NCI-H2196 (cell line): ENCODE measurements at regions not wholly inside any gene's neighbourhood (a gene's known extent, or its start where the extent isn't known, plus 50 kb on each side); places are given as distances from the start of the nearest gene placed in this dataset.

ENCODE experiments used
- DNase-seq: peaks from one replicate; lab custom pipeline; 2025; ENCODE audit not compliant: unreplicated experiment; lab: John Stamatoyannopoulos, UW

DNA sequence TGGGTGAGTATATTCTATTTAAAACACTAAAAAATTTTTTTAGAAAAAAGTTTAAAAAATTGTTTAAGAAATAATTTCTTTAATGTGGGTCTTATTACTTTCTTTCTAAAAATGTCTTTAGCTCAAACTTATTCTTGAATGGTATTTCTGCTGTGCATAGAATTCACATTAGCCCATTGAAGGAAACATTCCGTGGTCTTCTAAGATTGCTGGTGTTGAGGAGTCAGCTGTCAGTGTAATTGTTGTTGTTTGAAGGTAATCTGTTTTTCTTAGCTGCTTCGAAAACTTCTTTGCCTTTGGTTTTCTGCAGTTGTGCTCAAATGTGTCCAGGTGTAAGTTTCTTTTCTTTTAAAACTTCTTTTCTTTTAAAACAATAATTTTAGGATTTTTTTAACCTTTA is 85.4 kb upstream of the KLF12 start:
- DNase-seq, result no peak

DNA sequence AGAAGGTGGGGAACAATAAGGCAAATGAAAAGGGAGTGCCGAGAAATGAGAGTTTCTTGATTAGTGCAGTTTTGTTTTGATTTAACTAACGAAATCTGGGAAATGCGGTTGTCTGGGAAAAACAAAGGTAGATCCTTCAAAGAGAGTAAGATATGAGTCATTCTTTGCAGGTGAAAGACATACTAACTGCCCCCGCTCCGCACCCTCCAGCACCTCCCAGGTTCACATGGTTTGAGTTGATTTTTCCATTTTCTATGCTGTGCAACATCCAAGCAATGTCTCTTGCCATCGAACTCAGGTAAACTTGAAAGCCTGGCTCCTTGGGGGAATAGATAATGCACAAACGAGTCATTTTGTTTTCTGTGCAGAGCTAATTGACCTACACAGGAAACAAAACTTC is 84.1 kb upstream of the KLF12 start:
- DNase-seq, result no peak

GRCh38 chr13:74217811-74218210 is 83.6 kb upstream of the KLF12 start:
- no peak for DNase-seq

DNA sequence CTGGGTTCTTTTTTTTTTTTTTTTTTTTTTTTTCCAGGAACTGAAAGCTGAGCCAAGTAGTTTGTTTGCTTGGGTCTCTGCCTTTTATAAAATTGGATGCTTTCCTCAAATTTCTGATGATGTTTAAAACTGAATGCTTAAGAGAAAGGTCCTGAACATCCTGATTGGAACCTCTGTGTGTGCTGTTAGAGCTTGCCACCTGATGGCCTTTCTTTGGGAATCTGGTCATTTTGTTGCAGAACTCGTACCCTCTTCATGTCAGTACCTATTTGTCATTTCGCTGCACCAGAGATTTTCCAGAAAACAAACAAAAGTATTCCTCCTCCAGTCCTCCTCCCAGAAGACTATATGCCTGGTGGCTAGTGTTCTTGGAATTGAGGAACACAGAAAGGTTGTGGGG is 81.2 kb upstream of the KLF12 start:
- DNase-seq, result no peak

DNA sequence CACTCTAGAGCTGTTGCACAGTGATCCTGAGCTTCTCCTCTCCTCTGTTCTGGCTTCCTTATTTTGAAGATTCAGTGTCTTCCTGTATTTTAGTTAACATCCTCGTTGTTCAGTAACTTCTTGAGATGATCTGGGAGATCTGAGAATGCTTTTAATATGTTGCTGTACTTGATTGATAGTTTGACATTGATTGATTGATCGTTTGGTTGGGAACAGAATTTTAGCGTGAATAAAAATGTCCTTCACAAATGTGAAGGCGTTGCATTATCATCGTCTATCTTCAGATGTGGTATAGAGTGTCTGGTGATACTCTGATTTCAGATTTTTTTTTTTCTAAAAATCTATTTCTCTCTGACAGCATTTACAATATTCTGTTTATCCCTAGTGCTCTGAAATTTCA is 80.1 kb upstream of the KLF12 start:
- no peak for DNase-seq

DNA sequence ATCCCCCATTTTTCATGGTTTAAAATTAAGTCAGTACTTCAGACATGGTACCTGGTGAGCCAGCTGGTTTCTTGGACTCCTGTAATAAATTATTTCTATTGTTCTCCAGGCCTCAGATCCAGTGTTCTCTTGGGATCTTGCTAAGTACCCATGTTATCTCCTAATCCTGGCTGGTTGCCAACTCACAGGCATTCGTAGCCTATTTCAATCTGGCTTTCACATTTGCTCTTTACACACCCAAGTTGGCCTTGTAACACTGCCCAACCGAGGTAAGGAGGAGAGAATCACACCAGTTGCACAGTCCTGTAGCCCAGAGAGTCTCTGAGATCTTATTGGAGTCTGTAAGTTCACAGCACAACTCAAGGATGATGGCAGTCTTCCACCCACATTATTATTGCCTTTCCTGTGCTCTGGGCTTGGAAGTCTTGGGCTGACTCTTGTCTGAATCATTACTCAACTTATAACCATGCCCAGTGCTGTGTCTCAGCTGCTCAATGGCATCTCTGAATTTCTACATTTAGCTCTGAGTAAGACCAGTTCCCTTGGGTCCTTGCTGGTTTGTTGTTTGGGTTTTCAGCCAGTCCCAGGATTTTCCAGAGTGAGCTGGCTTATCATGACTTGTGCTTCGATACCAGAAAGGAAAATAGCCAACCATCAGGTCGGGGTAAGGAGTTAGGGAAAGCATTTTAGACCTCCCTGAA is 76.6 kb upstream of the KLF12 start:
- no peak for DNase-seq

GRCh38 chr13:74206855-74207254 is 72.7 kb upstream of the KLF12 start:
- DNase-seq, result no peak

- no peak for DNase-seq
These were observed 71.9 kb upstream of the KLF12 start for GRCh38 chr13:74206061-74206561.

DNA sequence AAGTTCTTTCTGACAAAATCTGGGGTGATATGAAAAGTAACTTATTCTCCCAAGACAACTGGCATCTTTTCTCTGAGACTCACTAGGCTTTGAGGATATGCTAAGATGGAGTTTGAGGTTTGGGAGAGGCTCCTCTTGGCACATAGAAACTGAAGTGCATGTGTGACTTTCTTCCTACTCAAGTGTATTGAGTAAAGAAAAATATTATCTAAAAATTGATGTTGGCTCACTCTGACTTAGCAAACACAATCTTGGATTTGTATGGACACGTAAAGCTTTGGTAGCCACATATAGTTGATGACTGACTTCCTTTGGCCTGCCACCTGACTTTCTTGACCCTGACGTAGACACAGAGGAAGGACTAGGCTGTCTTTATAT is 71.1 kb upstream of the KLF12 start:
- no peak for DNase-seq

DNA sequence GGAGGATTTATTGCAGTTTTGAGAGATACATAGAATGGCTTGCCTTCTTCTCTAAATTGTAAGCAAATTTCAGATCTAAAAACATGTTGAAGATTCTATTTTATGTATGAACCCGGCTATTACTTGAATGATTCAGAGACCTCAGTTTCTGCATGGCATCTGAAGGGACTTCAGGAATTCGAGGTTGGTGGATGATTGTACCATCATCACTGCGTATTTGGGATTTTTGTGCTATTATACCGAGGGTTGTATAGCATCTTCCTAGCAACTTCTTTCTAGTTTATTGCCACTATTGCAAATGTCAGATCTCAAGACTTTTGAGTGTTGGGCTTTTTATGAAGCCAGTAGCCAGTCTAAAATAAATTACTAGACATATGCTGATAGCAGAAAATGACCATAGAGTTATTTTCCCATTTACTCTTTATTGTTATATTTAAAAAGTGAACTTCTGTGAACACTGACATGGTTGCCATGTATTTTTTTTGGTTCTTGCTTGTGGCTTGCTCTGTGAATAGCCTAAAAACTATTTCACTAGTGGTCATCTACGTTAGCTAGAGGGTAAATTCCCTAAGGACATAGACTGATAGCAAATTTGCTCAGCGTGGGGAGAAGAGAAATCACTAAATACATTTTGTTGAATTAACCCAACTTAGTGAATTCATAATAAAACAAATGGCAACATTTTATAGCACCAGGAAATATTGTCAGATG is 70.6 kb upstream of the KLF12 start:
- no peak for DNase-seq

DNA sequence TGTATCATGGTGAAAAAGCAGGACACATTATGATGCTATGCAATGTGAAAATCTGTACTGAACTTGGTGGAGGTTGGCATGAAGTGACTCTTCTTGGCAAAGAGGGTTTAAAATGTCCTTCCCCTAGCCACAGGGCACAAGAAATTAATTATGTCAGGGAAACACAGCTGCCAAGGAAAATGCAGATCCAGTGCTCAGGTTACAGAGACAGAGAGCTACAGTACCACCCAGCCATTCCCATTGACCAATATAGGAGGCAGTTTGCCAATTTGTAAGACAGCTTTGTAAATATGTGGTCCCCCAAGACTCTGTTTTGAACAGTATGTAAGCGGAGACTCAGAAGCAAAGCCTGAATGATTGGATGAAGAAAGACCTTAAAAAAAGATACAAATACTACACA is 69.4 kb upstream of the KLF12 start:
- no peak for DNase-seq

DNA sequence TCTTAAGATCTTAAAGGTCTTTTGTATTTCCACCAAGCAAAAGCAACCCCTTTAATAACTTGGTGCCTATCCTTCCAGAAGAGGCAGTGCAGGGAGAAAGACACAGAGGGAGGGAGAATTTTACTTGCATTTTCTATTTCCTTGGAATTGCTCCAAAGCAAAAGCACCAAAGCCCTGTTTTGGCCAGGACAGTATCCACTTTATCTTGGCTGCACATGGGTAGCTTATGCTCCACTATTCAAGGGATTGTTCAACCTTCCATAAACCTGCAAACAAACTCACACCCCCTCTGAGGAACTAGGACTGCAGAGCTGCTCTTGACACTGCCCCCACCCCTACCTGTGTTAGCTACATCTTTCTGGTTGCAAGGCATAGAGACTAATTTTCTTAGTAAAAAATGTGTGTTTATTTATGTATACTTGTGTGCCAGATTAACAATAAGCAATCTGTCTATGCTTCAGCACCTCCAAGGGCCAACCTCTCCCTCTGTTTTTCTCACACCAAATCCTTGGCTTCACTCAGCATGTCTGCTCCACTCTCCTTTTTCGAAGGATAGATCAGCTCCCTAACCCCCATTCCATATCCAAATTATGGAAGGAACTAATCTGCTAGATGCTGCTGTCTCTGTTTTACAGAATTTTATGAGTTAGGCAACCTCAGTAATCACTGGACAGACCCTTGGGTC is 68.1 kb upstream of the KLF12 start:
- no peak for DNase-seq

DNA sequence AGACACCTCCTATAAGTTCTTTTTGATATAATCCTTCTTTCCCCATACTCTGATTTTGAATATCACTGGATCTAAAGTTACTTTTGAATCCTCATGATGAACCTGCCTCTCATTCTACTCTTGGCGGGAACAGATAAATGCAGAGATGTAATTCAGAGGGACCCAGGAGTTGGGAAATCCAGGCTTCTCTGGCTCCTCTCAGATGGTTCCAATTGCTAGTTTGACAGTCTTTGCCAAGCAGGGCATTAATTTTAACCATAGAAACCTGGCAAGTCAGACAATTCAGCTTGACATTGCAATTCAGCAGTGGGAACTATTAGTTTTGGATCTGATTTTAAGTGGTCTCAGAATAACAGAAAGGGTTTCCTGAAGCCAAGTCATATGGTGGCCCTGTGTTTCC is 67.3 kb upstream of the KLF12 start:
- DNase-seq, result no peak

GRCh38 chr13:74200081-74200480 is 65.9 kb upstream of the KLF12 start:
- no peak for DNase-seq

- no peak for DNase-seq
These were observed 63.6 kb upstream of the KLF12 start for GRCh38 chr13:74197677-74198429.

- no peak for DNase-seq
These were observed 60.6 kb upstream of the KLF12 start for GRCh38 chr13:74194846-74195245.

DNA sequence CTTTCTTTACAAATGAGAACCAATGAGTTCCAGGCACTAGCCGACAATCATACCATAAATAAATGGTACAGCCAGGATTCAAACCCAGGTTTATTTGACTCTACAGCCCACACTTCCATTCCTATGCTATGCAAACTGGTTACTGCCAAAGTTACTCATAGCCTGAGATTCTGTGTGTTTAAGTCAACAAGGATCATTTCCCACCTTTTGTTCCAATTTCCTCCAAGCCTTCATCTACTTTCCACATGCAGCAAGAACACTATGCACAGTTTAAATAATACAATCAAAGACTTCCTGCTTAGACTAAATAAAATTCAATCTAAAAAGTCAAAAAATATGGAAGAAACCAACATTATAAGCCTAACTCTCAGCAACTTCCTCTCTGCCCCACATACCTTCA is 59.2 kb upstream of the KLF12 start:
- DNase-seq, result no peak

- DNase-seq, result no peak
These were observed 57.2 kb upstream of the KLF12 start for GRCh38 chr13:74191410-74191809.

DNA sequence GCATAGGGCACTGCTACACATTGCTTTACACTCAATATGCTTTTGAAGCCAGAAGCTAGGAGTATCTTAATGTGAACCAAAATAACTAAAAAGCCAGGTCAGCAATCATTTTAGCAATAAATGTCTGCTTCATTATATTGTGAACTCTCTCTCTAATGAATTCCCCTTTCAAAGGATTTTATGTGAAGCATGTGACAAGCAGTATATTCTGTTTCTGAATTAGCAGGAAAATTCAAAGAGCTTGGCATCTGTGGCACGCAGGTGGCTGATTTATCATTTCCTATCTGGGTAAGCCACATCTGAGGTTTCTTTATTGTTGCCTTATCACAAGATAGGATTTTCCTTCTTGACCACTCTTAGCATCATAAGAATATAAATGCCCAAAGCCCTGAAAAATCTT is 56.8 kb upstream of the KLF12 start:
- no peak for DNase-seq

DNA sequence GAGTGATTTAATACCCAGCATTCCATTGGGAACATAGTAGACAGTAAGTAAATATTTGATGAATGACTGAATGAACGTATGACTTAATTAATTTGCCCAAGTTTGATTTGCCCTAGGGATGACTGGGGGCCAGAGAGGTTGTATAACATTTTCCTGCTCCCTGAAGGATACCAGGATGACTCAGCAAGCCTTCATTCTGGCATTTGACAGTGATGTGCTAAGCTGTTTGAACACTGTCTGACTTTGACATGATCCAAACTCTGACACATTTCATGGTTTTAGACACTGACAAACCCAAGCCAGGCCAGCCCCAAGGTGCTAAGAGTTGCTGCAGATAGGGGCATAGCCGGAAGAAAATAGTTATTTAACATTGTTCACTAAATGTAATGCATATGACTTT is 53.4 kb upstream of the KLF12 start:
- DNase-seq, result no peak

DNA sequence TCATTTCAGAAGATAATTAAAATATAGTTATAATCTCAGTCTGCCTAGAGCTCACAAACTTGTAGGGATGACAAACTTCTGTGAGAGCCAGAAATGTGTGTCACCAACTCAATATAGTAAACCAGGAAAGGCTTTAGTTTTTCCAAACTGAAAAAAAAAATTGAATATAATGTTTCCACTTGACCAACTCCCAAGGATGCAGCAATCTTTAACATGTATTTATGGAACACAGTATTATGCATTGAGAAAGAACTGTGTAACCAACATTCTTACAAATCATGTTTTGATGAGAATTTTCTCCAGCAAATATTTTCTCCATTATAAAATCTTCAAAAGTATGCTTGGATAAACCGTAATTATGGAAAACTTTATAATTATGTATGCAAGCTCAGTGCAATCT is 50.1 kb upstream of the KLF12 start:
- DNase-seq, result no peak
